ENCODE measurements at regions not wholly inside any gene's neighbourhood (a gene's known extent, or its start where the extent isn't known, plus 50 kb on each side); places are given as distances from the start of the nearest gene placed in this dataset.
A peak's percentile ranks its signal among the peaks of the same experiment; 100 is the strongest.

DNA sequence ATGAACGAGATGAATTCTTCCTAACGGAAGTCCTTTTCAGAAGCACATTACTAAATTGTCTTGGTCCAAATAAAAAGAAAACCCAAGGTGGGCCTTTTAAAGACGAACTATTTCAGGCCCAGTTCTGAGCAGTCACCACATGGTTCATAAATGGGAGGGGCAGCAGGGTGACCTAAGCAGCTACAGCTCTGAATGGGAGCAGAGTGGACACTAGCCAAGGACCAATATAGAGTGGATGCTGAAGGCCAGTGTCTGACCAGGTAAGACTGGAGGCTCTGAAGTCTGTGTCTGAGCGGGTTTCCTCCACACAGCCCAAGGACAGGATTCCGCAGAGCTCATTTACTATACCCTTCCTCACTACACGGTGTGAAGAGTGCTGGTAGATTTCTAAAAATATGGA, 159.1 kb downstream of the TMEM26 start:
- no peak overlapping the region for H3K4me3 ChIP-seq (ENCODE audit: low read depth, low read length)
- TF ChIP-seq, protein P1, sequence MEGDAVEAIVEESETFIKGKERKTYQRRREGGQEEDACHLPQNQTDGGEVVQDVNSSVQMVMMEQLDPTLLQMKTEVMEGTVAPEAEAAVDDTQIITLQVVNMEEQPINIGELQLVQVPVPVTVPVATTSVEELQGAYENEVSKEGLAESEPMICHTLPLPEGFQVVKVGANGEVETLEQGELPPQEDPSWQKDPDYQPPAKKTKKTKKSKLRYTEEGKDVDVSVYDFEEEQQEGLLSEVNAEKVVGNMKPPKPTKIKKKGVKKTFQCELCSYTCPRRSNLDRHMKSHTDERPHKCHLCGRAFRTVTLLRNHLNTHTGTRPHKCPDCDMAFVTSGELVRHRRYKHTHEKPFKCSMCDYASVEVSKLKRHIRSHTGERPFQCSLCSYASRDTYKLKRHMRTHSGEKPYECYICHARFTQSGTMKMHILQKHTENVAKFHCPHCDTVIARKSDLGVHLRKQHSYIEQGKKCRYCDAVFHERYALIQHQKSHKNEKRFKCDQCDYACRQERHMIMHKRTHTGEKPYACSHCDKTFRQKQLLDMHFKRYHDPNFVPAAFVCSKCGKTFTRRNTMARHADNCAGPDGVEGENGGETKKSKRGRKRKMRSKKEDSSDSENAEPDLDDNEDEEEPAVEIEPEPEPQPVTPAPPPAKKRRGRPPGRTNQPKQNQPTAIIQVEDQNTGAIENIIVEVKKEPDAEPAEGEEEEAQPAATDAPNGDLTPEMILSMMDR (IDR thresholded peaks at IDR 0.05; ENCODE audit: control insufficient read depth, extremely low read depth, insufficient read depth): no peak
- DNase-seq (ENCODE audit: low read depth): peak; percentile 52

DNA sequence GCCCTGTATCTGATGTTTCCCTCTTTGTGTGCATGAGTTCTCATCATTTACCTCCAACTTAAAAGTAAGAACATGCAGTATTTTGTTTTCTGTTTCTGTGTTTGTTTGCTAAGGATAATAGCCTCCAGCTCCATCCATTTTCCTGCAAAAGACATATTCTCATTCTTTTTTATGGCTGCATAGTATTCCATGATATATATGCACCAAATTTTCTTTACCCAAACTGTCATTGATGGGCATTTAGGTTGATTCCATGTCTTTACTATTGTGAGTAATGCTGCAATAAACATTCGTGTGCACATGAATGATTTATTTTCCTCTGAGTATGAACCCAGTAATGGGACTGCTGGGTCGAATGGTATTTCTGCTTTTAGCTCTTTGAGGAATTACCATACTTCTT, 163.4 kb downstream of the TMEM26 start:
- TF ChIP-seq, protein P1 (IDR thresholded peaks at IDR 0.05; ENCODE audit: control insufficient read depth, extremely low read depth, insufficient read depth): no peak
- no peak for DNase-seq (ENCODE audit: low read depth)
- no peak overlapping the region for H3K4me3 ChIP-seq (ENCODE audit: low read depth, low read length)

GRCh38 chr10:61286686-61287085, 166.5 kb downstream of the TMEM26 start:
- TF ChIP-seq, protein P1 (IDR thresholded peaks at IDR 0.05; ENCODE audit: control insufficient read depth, extremely low read depth, insufficient read depth): no peak
- DNase-seq (ENCODE audit: low read depth): no peak
- H3K4me3 ChIP-seq (ENCODE audit: low read depth, low read length): no peak overlapping the region

GRCh38 chr10:61285749-61286148, 167.4 kb downstream of the TMEM26 start:
- no peak overlapping the region for H3K4me3 ChIP-seq (ENCODE audit: low read depth, low read length)
- TF ChIP-seq, protein P1 (IDR thresholded peaks at IDR 0.05; ENCODE audit: control insufficient read depth, extremely low read depth, insufficient read depth): no peak
- no peak for DNase-seq (ENCODE audit: low read depth)

DNA sequence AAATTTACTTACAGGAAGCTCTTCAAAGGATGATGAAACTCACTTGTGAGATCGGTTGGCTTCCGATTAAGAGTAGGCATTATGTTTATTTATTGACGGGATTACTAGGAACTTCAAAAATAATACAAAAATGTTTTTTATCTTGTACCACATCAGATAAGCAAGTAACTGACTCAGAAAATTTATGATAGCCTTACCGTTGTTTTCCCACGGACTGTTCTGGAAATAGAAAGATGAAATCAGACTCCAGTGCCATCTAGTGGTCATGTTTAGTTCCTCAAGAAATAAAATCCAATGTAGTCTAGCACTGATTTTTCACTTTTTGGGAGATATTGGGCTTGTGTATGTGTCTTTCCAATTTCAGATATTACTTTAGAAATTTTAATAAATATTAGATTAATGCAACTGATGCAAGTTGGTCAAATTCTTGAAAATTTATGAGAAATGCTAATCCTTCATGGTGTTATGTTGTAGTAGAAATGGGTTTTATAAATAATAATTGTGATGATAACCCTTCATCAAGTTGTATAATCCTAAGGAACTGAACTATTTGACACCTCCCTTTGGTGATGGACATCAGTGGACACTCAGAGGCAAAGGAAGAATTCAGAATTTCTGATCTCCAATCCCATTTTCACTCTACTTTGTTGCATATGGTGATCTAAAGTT, 168.8 kb downstream of the TMEM26 start:
- TF ChIP-seq, protein P1 (IDR thresholded peaks at IDR 0.05; ENCODE audit: control insufficient read depth, extremely low read depth, insufficient read depth): peak; percentile 59
- peak; percentile 50 for DNase-seq (ENCODE audit: low read depth)
- H3K4me3 ChIP-seq (ENCODE audit: low read depth, low read length): no peak overlapping the region

DNA sequence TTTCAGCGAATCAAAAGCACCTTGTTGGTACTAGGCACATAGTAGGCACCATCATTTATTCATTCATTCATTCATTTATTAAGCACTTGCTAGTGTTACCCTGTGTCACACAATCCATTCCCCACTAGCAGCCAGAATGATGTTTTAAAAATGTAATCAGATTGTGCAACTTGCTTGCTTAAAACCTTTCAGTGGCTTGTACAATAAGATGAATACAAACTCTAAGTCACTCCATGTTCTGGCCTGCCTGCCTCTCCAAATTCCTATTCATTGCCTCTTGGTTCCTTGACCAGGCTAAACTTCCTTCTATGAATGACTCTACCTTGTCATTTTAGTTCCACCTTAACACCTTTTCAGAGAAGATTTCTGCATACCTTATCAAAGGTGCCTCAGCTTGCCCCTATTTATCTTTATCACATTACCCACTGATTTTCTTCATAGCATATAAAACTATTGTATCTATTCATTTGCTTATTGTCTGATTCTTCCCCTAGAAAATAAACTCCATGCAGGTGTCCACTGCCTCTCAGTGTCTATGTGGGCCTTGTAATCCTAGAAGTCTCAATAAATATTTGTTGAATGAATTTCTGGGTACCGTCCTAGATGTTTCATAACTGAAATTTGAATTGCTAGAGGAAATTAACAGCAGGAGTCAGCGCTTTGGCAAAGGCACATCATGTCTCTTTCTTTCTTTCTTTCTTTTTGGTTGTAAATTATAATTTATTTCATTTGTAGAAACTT, 169.5 kb downstream of the TMEM26 start:
- no peak for DNase-seq (ENCODE audit: low read depth)
- TF ChIP-seq, protein P1 (IDR thresholded peaks at IDR 0.05; ENCODE audit: control insufficient read depth, extremely low read depth, insufficient read depth): no peak
- no peak overlapping the region for H3K4me3 ChIP-seq (ENCODE audit: low read depth, low read length)

Data from LNCaP clone FGC (cell line).